Left ventricle myocardium superior (tissue), 1 donor: ENCODE measurements at regions not wholly inside any gene's neighbourhood (a gene's known extent, or its start where the extent isn't known, plus 50 kb on each side); places are given as distances from the start of the nearest gene placed in this dataset.
A peak's percentile ranks its signal among the peaks of the same experiment; 100 is the strongest.

ENCODE experiments used
- ATAC-seq: fragments of 200-7000 bp; cut with Tn5 transposase; one replicate; pipeline ENCODE4 v1.9.1; 2020; ENCODE audit warnings: mild to moderate bottlenecking, moderate library complexity
- DNase-seq: peaks from one replicate; pipeline ENCODE4 v3.0.0-alpha.2; 2020
- intact Hi-C: fragments of 100-400 bp; cut with micrococcal nuclease; formaldehyde crosslinking; loops from one replicate; pipeline ENCODE4 v1.11.0; 2022
- donor health status: DM: no; HTN: yes; CAD: no; lungs with severe emphysema.

DNA sequence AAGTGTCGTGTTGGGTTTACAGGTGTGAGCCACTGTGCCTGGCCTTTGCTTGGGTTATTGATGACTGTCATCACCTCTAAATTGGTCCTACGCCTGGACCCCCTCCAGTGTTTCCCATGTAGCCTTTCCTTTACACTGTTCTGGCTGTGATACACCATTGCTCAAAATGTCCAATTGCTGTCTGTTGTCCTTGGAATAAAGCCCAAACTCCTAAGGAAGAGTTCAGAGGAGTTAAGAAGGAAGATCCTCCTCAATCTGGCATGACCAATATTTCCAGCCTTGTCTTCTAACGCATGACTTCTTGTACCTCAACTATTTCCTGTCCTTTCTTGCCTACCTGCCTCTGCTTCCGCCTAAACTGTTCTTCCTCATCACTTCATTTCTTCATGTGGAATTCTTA lies 113.1 kb downstream of the POLR2M start:
- intact Hi-C loops, result no loop called here
- no peak for DNase-seq
- ATAC-seq, result no peak

GRCh38 chr15:57820119-57820518 lies 113.6 kb downstream of the POLR2M start:
- intact Hi-C loops, result no loop called here
- ATAC-seq (no peak), DNase-seq (no peak)

DNA sequence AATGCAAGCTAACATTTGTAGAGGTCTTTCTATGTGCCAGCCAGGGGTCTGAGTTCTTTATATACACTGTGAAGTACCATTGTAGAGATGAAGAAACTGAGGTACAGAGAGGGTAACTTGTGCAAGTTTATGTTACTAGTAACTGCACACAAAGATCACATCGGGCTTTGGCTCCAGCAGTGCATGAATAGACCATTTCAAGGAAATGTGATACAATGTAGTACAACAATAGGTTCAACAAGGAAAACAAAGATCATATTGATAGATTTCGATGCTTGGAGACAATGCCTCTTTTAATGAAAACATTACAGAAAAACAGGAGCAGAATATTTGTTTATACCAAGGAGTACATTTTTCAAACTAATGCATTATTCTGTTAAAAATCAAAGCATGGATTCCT lies 115.3 kb downstream of the POLR2M start:
- DNase-seq, result no peak
- ATAC-seq, result no peak
- intact Hi-C loops, result no loop called here

DNA sequence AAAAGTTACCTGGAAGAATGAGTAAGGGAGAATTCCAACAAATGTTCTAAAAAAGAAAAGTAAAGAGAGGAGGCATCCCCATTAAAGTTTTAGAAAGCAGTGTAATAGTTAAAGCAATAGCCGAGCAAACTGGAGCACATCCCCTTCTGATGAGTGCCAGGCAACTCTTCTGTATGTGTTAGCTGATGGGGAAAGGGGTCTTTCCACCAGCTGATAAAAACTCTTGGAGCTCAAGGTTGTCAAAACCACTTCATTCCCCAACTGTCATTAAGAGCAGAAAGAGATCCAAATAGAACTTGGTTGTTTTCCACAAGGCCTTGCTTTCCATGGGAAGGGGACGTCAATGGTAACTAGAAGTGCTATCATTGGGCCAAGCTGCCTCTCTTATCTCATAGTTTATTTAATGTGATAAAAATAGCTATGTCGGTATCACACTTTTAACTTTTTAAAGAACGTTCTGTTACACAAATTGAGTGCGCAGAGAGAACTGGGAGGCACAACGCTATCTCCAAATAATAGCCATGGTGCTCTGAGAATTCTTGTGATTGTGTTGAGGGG lies 116.9 kb downstream of the POLR2M start:
- no peak for ATAC-seq
- intact Hi-C loops, result no loop called here
- no peak for DNase-seq

DNA sequence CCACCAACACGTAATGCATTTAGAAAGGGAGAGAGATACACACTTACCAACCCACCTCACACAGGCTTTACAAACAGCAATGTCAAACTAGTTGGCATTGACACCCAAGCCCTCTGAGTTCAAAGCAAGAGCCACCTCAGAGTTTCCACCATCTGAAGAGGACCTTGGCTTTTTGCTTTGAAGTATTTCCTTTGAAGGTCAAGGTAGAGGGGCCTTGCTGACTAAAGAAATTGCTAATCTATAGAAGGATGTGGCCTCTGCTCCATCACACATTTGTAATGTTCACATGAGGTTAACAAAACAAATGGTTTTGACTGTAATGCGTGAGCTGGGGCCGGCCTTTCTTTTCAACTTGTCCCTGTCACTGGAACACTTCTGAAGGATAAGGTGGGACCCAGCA lies 117.7 kb downstream of the POLR2M start:
- ATAC-seq (no peak), DNase-seq (no peak)
- intact Hi-C loops, result no loop called here

- DNase-seq, result no peak
- no peak for ATAC-seq
- intact Hi-C loops, result no loop called here
Observed at GRCh38 chr15:57827021-57827420, 120.5 kb downstream of the POLR2M start.

GRCh38 chr15:57827971-57828370 lies 121.5 kb downstream of the POLR2M start:
- no peak for ATAC-seq
- intact Hi-C loops, result no loop called here
- DNase-seq, result no peak

DNA sequence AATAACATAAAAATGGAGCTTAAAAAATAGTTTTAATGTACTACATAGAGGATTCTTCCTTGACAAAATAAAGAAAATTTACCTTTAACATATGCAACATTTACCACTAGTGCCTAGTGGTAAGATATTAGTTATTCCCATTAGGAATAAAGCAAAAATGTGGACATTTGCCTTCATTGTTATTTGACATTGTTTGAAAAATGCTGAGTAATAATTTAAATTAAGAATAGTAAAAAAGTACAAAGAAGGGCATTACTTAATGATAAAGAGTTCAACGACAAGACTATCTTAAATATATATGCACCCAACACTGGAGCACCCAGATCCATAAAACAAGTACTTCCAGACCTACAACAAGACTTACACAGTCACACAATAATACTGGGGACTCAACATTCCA lies 125.7 kb downstream of the POLR2M start:
- ATAC-seq, result no peak
- intact Hi-C loops, result no loop called here

GRCh38 chr15:57835119-57835518 lies 128.6 kb downstream of the POLR2M start:
- ATAC-seq, result no peak
- intact Hi-C loops, result no loop called here

More for the DNA sequence above, 125.7 kb downstream of the POLR2M start:
- no peak for DNase-seq

GRCh38 chr15:57849317-57849716 lies 142.8 kb downstream of the POLR2M start:
- ATAC-seq, result no peak
- intact Hi-C loops, result no loop called here
- no peak for DNase-seq

More at GRCh38 chr15:57835119-57835518, 128.6 kb downstream of the POLR2M start:
- no peak for DNase-seq

- intact Hi-C loops, result no loop called here
- no peak for ATAC-seq
- no peak for DNase-seq
Observed at GRCh38 chr15:57854531-57854930, 148.0 kb downstream of the POLR2M start.

GRCh38 chr15:57857871-57858270 lies 151.4 kb downstream of the POLR2M start:
- ATAC-seq, result no peak
- intact Hi-C loops, result no loop called here

GRCh38 chr15:57859130-57859685 lies 152.7 kb downstream of the POLR2M start:
- intact Hi-C loops, result no loop called here
- no peak for DNase-seq

More at GRCh38 chr15:57857871-57858270, 151.4 kb downstream of the POLR2M start:
- no peak for DNase-seq

GRCh38 chr15:57861034-57861638 lies 154.6 kb downstream of the POLR2M start:
- peak; percentile 52 for ATAC-seq
- intact Hi-C loops, result loop anchor here (5.0 to 10.0 kb wide), 3 partner anchors 104 to 324 kb away; no protein-coding TSS in a partner anchor

More at GRCh38 chr15:57859130-57859685, 152.7 kb downstream of the POLR2M start:
- no peak for ATAC-seq

GRCh38 chr15:57861815-57862586 lies 155.5 kb downstream of the POLR2M start:
- DNase-seq (no peak), ATAC-seq (peak; percentile 57)
- intact Hi-C loops, result loop anchor here (5.0 to 10.0 kb wide), 3 partner anchors 105 to 323 kb away; no protein-coding TSS in a partner anchor

More at GRCh38 chr15:57861034-57861638, 154.6 kb downstream of the POLR2M start:
- DNase-seq, result no peak

GRCh38 chr15:57862761-57863160 lies 156.2 kb downstream of the POLR2M start:
- ATAC-seq (no peak), DNase-seq (no peak)
- intact Hi-C loops, result loop anchor here (5.0 to 10.0 kb wide), 3 partner anchors 105 to 322 kb away; no protein-coding TSS in a partner anchor

DNA sequence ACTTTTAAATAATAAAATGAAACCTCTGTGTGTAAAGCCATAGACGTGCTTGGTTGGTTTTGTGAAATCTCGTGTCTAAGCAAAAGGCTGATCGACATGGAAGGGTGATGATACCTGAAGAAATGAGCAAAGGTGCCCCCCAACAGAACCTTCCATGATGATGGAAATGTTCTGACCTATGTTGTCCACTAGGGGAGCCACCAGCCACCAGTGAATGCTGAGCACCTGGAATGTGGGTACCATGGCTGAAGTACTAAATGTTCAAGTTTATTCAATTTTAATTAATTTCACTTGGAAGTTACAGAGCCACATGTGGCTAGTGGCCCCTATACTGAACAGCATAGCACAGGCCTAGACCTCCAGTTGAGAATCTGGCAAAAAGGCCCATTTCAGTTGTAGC lies 158.8 kb downstream of the POLR2M start:
- intact Hi-C loops, result loop anchor here (5.0 to 10.0 kb wide), 3 partner anchors 202 to 320 kb away; partner anchors contain the start of gene ALDH1A2
- DNase-seq (no peak), ATAC-seq (no peak)

DNA sequence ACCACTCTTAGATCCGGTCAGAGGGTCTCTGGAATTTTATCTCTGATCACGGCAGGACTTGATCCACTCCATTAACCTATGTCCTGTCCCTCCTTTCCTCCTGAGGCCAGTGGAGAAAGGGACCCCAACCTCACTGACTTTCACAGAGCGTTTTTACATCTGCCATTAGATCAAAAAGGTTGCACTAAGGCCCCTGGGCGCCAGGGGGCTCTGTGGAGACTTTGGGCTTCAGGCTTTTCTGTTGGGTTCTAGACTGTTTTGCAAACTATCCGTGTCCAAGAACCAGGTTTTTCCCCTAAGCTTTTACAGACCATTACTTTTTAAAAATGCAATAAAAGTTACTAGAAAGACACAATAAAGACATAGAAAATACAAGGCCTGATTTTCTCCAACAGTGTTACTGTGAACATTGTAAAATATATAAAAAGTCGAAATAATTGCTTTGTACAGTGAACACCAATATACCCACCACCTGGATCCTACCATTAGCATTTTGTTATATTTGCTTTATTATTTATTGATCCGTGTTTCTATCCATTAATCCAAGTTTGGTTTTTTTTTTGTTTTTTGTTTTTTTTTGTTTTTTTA lies 159.7 kb downstream of the POLR2M start:
- peak; percentile 63 for ATAC-seq
- intact Hi-C loops, result loop anchor here (5.0 to 10.0 kb wide), 3 partner anchors 201 to 319 kb away; partner anchors contain the start of gene ALDH1A2
- DNase-seq, result peak; percentile 76
